Smooth muscle cell of the brain vasculature (primary cell): ENCODE measurements at regions not wholly inside any gene's neighbourhood (a gene's known extent, or its start where the extent isn't known, plus 50 kb on each side); places are given as distances from the start of the nearest gene placed in this dataset.

Source experiments
- DNase-seq: peaks from one replicate; pipeline ENCODE4 v3.0.0-alpha.2; 2012; ENCODE audit warnings: low read depth, low spot score

GRCh38 chr6:24987446-24988115 lies 51.8 kb upstream of the RIPOR2 start:
- no peak for DNase-seq

GRCh38 chr6:24988562-24988961 lies 52.8 kb upstream of the RIPOR2 start:
- DNase-seq, result no peak

- DNase-seq, result no peak
Measured at GRCh38 chr6:24990236-24990845, 54.6 kb upstream of the RIPOR2 start.

GRCh38 chr6:24990944-24991809 lies 55.4 kb upstream of the RIPOR2 start:
- no peak for DNase-seq

- DNase-seq, result no peak
Measured at GRCh38 chr6:24991810-24992467, 56.2 kb upstream of the RIPOR2 start.

- DNase-seq, result no peak
Measured at GRCh38 chr6:24994812-24995211, 59.1 kb upstream of the RIPOR2 start.

GRCh38 chr6:24995270-24995669 lies 59.5 kb upstream of the RIPOR2 start:
- no peak for DNase-seq

- no peak for DNase-seq
Measured at GRCh38 chr6:24996269-24996836, 60.6 kb upstream of the RIPOR2 start.

GRCh38 chr6:24997231-24997630 lies 61.5 kb upstream of the RIPOR2 start:
- no peak for DNase-seq

GRCh38 chr6:24997905-24998304 lies 62.1 kb upstream of the RIPOR2 start:
- no peak for DNase-seq

- no peak for DNase-seq
Measured at GRCh38 chr6:25002326-25003091, 66.7 kb upstream of the RIPOR2 start.

- DNase-seq, result no peak
Measured at GRCh38 chr6:25004357-25004756, 68.6 kb upstream of the RIPOR2 start.

- DNase-seq, result no peak
Measured at GRCh38 chr6:25005010-25005409, 69.2 kb upstream of the RIPOR2 start.

GRCh38 chr6:25006075-25006474 lies 70.3 kb upstream of the RIPOR2 start:
- no peak for DNase-seq

- DNase-seq, result no peak
Measured at GRCh38 chr6:25006565-25007001, 70.8 kb upstream of the RIPOR2 start.

GRCh38 chr6:25007269-25007699 lies 71.5 kb upstream of the RIPOR2 start:
- no peak for DNase-seq

GRCh38 chr6:25008707-25009392 lies 73.1 kb upstream of the RIPOR2 start:
- DNase-seq, result no peak

- DNase-seq, result no peak
Measured at GRCh38 chr6:25009393-25009710, 73.6 kb upstream of the RIPOR2 start.

GRCh38 chr6:25010176-25010575 lies 74.4 kb upstream of the RIPOR2 start:
- no peak for DNase-seq

GRCh38 chr6:25010902-25011625 lies 75.3 kb upstream of the RIPOR2 start:
- no peak for DNase-seq
